ENCODE measurements at regions not wholly inside any gene's neighbourhood (a gene's known extent, or its start where the extent isn't known, plus 50 kb on each side); places are given as distances from the start of the nearest gene placed in this dataset.

DNA sequence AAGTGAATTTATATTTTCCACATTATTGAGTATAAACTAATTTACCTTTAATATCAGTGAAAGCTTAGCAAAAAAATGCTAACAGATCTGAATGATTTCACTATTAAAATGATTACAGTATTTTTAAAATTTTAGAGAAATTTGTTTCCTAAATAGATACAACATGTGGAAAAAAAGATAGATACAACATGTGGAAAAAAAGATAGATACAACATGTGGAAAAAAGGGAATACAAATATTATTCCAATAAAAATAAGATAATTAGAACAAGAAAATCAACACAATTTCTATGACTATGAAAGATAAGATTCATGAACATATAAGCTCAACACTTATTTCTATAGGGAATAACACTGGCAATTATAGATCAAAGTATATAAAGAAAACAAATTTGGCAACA lies 865.9 kb upstream of the VRK2 start:
- Histone ChIP-seq H3K36me3 (ENCODE audit: control insufficient read depth in 2 of 2, insufficient read depth in 2 of 2, low read length in 2 of 2) (no peaks in the 10 kb centered on the region), H3K9ac (ENCODE audit: low read length in 2 of 2) (no peak overlapping the region), H3K9me3 (ENCODE audit: control insufficient read depth in 2 of 2, low read length in 2 of 2) (no peaks in the 10 kb centered on the region), H3K27ac (ENCODE audit: low read length) (no peak overlapping the region), H3K4me3 (ENCODE audit: low read length in 2 of 2) (no peak overlapping the region), H3K27me3 (ENCODE audit: control insufficient read depth in 1 of 2, insufficient read depth in 2 of 2, low read length in 2 of 2) (no peaks in the 10 kb centered on the region), H3K4me1 (ENCODE audit: control insufficient read depth, insufficient read depth, low read length) (no peaks in the 10 kb centered on the region)

DNA sequence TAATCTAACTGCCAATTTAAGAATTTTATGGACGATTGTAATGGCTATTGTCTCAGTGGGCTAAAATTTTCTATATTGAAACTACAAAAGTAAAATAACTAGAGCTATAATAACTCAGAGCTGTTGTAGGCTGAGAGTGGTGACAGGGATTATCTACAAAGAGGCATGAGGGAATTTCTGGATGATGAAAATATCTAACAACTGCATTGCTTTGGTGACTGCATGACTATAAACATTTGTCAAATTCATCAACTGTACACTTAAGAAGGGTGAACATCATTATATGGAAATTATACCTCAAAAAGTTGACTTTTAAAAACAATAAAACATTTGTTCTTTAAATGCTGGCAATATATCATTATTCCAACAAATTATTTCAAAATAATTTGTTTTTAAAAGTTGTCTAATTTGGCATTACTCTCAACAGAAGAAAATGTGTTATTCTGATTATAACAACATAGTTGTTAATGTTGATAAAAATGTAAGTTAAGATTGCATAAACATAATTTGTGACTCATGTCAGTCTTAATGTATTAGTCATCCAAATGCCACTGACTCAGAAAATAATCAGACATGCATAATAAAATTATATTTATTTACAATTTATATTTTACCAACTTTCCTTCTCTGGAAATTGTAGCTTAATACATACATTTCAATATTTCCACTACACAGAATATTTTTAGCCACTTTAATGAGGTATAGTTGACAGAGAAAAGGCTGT lies 865.1 kb upstream of the VRK2 start:
- H3K27ac ChIP-seq (ENCODE audit: low read length) = no peak overlapping the region
- no peaks in the 10 kb centered on the region for H3K4me1 ChIP-seq (ENCODE audit: control insufficient read depth, insufficient read depth, low read length)
- H3K27me3 ChIP-seq (ENCODE audit: control insufficient read depth in 1 of 2, insufficient read depth in 2 of 2, low read length in 2 of 2) = no peaks in the 10 kb centered on the region
- H3K9me3 ChIP-seq (ENCODE audit: control insufficient read depth in 2 of 2, low read length in 2 of 2) = no peaks in the 10 kb centered on the region
- no peaks in the 10 kb centered on the region for H3K36me3 ChIP-seq (ENCODE audit: control insufficient read depth in 2 of 2, insufficient read depth in 2 of 2, low read length in 2 of 2)
- H3K4me3 ChIP-seq (ENCODE audit: low read length in 2 of 2) = no peak overlapping the region
- no peak overlapping the region for H3K9ac ChIP-seq (ENCODE audit: low read length in 2 of 2)

DNA sequence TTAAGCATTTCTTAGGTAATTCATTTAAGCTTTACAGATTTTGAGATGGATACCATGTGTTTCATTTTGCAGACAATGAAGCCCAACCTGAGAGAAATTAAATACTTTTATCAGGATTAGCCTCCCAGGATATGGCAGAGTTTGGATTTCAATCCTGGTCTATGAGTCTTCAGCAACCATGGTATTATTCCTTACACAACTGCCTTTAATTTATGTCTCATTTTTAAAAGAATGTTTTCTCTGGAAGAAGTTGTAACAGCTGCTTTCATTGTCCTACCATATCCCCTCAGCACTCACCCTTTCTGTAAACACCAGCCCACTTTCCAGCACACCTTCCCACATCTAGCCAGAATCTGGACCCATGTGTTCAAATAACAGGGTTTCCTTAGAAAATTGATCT lies 863.7 kb upstream of the VRK2 start:
- Histone ChIP-seq H3K4me1 (ENCODE audit: control insufficient read depth, insufficient read depth, low read length) (no peaks in the 10 kb centered on the region), H3K4me3 (ENCODE audit: low read length in 2 of 2) (no peak overlapping the region), H3K9ac (ENCODE audit: low read length in 2 of 2) (no peak overlapping the region), H3K36me3 (ENCODE audit: control insufficient read depth in 2 of 2, insufficient read depth in 2 of 2, low read length in 2 of 2) (no peaks in the 10 kb centered on the region), H3K9me3 (ENCODE audit: control insufficient read depth in 2 of 2, low read length in 2 of 2) (no peaks in the 10 kb centered on the region), H3K27ac (ENCODE audit: low read length) (no peak overlapping the region), H3K27me3 (ENCODE audit: control insufficient read depth in 1 of 2, insufficient read depth in 2 of 2, low read length in 2 of 2) (no peaks in the 10 kb centered on the region)

DNA sequence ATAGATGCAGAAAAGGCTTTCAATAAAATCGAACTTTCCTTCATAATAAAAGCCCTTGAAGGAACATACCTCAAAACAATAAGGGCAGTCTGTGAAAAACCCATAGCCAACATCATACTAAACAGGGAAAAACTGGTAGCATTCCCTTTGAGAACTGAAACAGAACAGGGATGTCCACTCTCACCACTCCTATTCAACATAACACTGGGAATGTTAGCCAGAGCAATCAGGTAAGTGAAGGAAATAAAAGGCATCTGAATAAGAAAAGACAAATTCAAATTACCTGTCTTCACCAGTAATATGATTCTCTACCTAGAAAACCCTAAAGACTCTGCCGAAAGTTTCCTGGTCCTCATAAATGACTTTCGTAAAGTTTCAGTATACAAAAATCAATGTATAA lies 861.0 kb upstream of the VRK2 start:
- no peak overlapping the region for H3K9ac ChIP-seq (ENCODE audit: low read length in 2 of 2)
- H3K27ac ChIP-seq (ENCODE audit: low read length) = no peak overlapping the region
- no peaks in the 10 kb centered on the region for H3K4me1 ChIP-seq (ENCODE audit: control insufficient read depth, insufficient read depth, low read length)
- no peaks in the 10 kb centered on the region for H3K27me3 ChIP-seq (ENCODE audit: control insufficient read depth in 1 of 2, insufficient read depth in 2 of 2, low read length in 2 of 2)
- H3K9me3 ChIP-seq (ENCODE audit: control insufficient read depth in 2 of 2, low read length in 2 of 2) = no peaks in the 10 kb centered on the region
- no peaks in the 10 kb centered on the region for H3K36me3 ChIP-seq (ENCODE audit: control insufficient read depth in 2 of 2, insufficient read depth in 2 of 2, low read length in 2 of 2)
- H3K4me3 ChIP-seq (ENCODE audit: low read length in 2 of 2) = no peak overlapping the region

DNA sequence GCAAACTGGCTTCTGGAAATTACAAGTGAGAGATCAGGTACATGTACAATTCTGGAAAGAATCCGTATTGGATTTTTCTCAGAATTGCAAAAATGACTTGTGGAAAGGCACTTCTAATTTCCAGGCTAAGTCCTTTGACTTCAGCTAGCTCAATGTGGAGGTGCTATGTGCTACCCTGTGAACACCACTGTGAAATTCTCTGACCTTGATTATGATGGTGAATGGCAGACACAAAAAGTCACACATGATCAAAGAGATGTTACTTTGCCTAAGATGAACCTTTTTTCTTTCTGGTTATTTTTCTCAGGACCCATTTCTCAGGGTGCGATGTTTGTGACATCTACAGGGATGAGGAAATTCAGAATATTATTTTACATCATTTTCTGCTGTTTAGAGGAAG lies 856.6 kb upstream of the VRK2 start:
- H3K9ac ChIP-seq (ENCODE audit: low read length in 2 of 2) = no peak overlapping the region
- no peaks in the 10 kb centered on the region for H3K36me3 ChIP-seq (ENCODE audit: control insufficient read depth in 2 of 2, insufficient read depth in 2 of 2, low read length in 2 of 2)
- no peaks in the 10 kb centered on the region for H3K27me3 ChIP-seq (ENCODE audit: control insufficient read depth in 1 of 2, insufficient read depth in 2 of 2, low read length in 2 of 2)
- no peak overlapping the region for H3K4me3 ChIP-seq (ENCODE audit: low read length in 2 of 2)
- no peaks in the 10 kb centered on the region for H3K4me1 ChIP-seq (ENCODE audit: control insufficient read depth, insufficient read depth, low read length)
- no peak overlapping the region for H3K27ac ChIP-seq (ENCODE audit: low read length)
- H3K9me3 ChIP-seq (ENCODE audit: control insufficient read depth in 2 of 2, low read length in 2 of 2) = no peaks in the 10 kb centered on the region

DNA sequence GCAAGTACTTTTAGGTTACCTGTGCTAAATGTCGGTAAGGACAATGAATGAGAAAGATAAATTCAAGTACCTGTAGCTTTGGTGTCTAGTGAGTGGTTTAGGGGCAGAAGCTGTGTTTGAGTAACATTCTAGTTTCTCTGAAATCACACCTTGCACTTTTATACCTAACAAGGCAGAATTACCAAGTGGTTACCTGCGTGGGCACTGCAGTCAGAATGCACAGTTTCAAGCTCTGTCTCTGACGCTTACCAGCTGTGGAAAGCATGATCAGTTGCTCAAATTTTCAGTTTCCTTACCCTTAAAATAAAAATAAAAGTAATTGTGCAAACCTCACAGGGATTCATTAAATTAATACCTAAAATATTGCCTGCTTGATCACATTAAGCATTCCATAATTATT lies 846.9 kb upstream of the VRK2 start:
- H3K9me3 ChIP-seq (ENCODE audit: control insufficient read depth in 2 of 2, low read length in 2 of 2) = no peaks in the 10 kb centered on the region
- H3K9ac ChIP-seq (ENCODE audit: low read length in 2 of 2) = no peak overlapping the region
- H3K27me3 ChIP-seq (ENCODE audit: control insufficient read depth in 1 of 2, insufficient read depth in 2 of 2, low read length in 2 of 2) = no peaks in the 10 kb centered on the region
- H3K4me3 ChIP-seq (ENCODE audit: low read length in 2 of 2) = no peak overlapping the region
- H3K4me1 ChIP-seq (ENCODE audit: control insufficient read depth, insufficient read depth, low read length) = no peaks in the 10 kb centered on the region
- no peak overlapping the region for H3K27ac ChIP-seq (ENCODE audit: low read length)
- H3K36me3 ChIP-seq (ENCODE audit: control insufficient read depth in 2 of 2, insufficient read depth in 2 of 2, low read length in 2 of 2) = no peaks in the 10 kb centered on the region

DNA sequence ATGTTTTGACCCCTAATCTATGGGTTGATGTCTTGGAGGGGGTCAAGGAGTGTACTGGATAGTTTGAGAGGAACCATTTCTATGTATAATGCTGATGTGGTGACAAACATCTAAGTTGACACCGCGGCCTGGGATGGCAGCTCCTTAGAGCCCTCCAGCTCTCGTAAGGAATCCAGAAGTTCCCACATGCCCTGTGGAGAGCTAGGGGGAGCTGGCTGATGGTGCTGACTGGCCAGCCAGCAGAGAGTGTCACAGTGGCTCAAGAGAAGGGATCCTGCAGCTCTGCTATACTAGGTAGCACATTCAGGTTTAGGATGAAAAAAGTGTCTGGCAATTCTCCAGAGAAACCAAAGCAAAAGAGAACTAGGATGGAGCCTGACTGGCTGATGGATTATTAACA lies 842.2 kb upstream of the VRK2 start:
- Histone ChIP-seq H3K9me3 (ENCODE audit: control insufficient read depth in 2 of 2, low read length in 2 of 2) (no peaks in the 10 kb centered on the region), H3K4me3 (ENCODE audit: low read length in 2 of 2) (no peak overlapping the region), H3K27ac (ENCODE audit: low read length) (no peak overlapping the region), H3K27me3 (ENCODE audit: control insufficient read depth in 1 of 2, insufficient read depth in 2 of 2, low read length in 2 of 2) (no peaks in the 10 kb centered on the region), H3K4me1 (ENCODE audit: control insufficient read depth, insufficient read depth, low read length) (no peaks in the 10 kb centered on the region), H3K36me3 (ENCODE audit: control insufficient read depth in 2 of 2, insufficient read depth in 2 of 2, low read length in 2 of 2) (no peaks in the 10 kb centered on the region), H3K9ac (ENCODE audit: low read length in 2 of 2) (no peak overlapping the region)

DNA sequence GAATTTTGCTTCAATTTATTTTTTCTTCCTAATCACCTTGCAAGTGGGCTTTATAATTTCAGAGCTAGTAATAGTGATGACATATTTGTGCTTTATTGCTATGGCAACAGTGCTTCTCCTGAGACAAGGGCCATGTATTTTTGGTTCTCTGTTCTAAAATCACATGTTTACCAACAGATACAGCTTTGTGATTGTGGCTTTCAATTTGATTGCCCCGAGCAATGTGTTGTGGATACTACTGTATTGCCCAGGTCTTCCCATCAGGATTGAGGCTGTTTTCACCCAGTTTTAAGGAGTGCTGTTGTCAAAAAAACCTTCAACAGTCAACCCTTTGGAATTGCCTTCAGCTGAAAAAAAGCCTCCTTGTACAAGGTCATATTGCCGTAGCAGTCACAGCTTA lies 841.4 kb upstream of the VRK2 start:
- Histone ChIP-seq H3K9me3 (ENCODE audit: control insufficient read depth in 2 of 2, low read length in 2 of 2) (no peaks in the 10 kb centered on the region), H3K4me3 (ENCODE audit: low read length in 2 of 2) (no peak overlapping the region), H3K27ac (ENCODE audit: low read length) (no peak overlapping the region), H3K9ac (ENCODE audit: low read length in 2 of 2) (no peak overlapping the region), H3K36me3 (ENCODE audit: control insufficient read depth in 2 of 2, insufficient read depth in 2 of 2, low read length in 2 of 2) (no peaks in the 10 kb centered on the region), H3K4me1 (ENCODE audit: control insufficient read depth, insufficient read depth, low read length) (no peaks in the 10 kb centered on the region), H3K27me3 (ENCODE audit: control insufficient read depth in 1 of 2, insufficient read depth in 2 of 2, low read length in 2 of 2) (no peaks in the 10 kb centered on the region)

DNA sequence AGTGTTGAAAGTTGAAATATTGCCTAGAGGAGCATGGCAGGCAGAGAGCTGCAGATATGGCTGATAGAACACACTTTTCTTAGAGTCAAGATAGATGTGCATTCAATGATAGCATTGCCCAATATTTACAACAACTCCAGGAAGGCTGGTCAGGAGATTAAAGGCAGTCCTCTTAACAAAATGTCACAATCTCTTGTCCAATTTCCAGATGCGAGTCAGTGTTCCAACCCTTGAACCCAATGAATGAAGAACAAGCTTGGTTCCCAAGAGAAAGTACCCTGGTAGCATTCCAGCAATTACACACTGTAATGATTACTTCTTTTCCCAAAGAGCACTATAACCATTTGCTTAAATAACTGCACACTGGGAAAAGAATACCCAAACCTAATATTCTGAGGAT lies 839.4 kb upstream of the VRK2 start:
- Histone ChIP-seq H3K27me3 (ENCODE audit: control insufficient read depth in 1 of 2, insufficient read depth in 2 of 2, low read length in 2 of 2) (no peaks in the 10 kb centered on the region), H3K4me3 (ENCODE audit: low read length in 2 of 2) (no peak overlapping the region), H3K4me1 (ENCODE audit: control insufficient read depth, insufficient read depth, low read length) (no peaks in the 10 kb centered on the region), H3K9me3 (ENCODE audit: control insufficient read depth in 2 of 2, low read length in 2 of 2) (no peaks in the 10 kb centered on the region), H3K27ac (ENCODE audit: low read length) (no peak overlapping the region), H3K36me3 (ENCODE audit: control insufficient read depth in 2 of 2, insufficient read depth in 2 of 2, low read length in 2 of 2) (no peaks in the 10 kb centered on the region), H3K9ac (ENCODE audit: low read length in 2 of 2) (no peak overlapping the region)

DNA sequence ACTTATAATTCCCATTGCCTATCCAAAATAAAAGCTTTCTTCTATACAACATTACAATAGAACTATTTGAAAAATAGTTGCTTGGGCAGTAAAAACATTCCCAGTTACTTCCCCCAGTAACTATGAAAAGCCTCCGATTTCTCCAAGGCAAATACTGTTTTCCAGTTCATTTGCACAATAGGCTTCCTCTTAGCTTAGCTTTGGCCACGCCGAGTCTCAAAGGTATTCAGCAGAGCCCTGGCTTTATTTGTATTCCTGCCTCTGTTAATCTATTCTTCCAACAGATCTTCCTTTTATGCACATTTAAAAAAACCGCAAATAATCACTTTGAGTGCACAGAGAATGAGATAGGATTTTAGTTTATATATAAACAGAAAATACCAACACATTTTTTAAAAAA lies 836.8 kb upstream of the VRK2 start:
- H3K9ac ChIP-seq (ENCODE audit: low read length in 2 of 2) = no peak overlapping the region
- no peaks in the 10 kb centered on the region for H3K36me3 ChIP-seq (ENCODE audit: control insufficient read depth in 2 of 2, insufficient read depth in 2 of 2, low read length in 2 of 2)
- no peak overlapping the region for H3K27ac ChIP-seq (ENCODE audit: low read length)
- H3K27me3 ChIP-seq (ENCODE audit: control insufficient read depth in 1 of 2, insufficient read depth in 2 of 2, low read length in 2 of 2) = no peaks in the 10 kb centered on the region
- no peaks in the 10 kb centered on the region for H3K4me1 ChIP-seq (ENCODE audit: control insufficient read depth, insufficient read depth, low read length)
- no peaks in the 10 kb centered on the region for H3K9me3 ChIP-seq (ENCODE audit: control insufficient read depth in 2 of 2, low read length in 2 of 2)
- no peak overlapping the region for H3K4me3 ChIP-seq (ENCODE audit: low read length in 2 of 2)

DNA sequence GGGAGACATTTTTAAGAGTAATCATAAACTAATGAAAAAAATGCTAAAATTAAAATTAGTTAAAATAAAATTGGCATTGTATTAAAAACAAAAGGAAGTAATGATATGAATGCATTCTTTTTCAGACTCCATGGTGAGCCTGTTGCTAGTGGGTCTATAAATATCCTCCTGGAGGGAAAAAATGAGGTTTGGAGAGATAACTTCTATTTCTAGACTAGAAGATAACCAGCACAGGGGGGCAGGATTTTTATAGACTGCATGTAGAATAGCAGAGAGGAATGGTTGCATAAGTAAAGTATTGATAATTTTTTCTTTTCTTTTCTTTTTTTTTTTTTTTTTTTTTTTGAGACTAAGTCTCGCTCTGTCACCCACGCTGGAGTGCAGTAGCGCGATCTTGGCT lies 835.8 kb upstream of the VRK2 start:
- Histone ChIP-seq H3K4me3 (ENCODE audit: low read length in 2 of 2) (no peak overlapping the region), H3K27ac (ENCODE audit: low read length) (no peak overlapping the region), H3K4me1 (ENCODE audit: control insufficient read depth, insufficient read depth, low read length) (no peaks in the 10 kb centered on the region), H3K9ac (ENCODE audit: low read length in 2 of 2) (no peak overlapping the region), H3K9me3 (ENCODE audit: control insufficient read depth in 2 of 2, low read length in 2 of 2) (no peaks in the 10 kb centered on the region), H3K27me3 (ENCODE audit: control insufficient read depth in 1 of 2, insufficient read depth in 2 of 2, low read length in 2 of 2) (no peaks in the 10 kb centered on the region), H3K36me3 (ENCODE audit: control insufficient read depth in 2 of 2, insufficient read depth in 2 of 2, low read length in 2 of 2) (no peaks in the 10 kb centered on the region)

Data from stomach smooth muscle (tissue), 2 donors.